Gastroesophageal sphincter (tissue), 3 donors: ENCODE measurements at regions not wholly inside any gene's neighbourhood (a gene's known extent, or its start where the extent isn't known, plus 50 kb on each side); places are given as distances from the start of the nearest gene placed in this dataset.

Source experiments
- EP300 ChIP-seq: sonication (generic); formaldehyde crosslinking; IDR thresholded peaks from one replicate; pipeline ENCODE4 v1.6.1; 2017; ENCODE audit warnings: antibody characterized with exemption, mild to moderate bottlenecking
- POLR2A ChIP-seq, 2 donors: fragments of 450-650 bp; IDR thresholded peaks; one replicate each; pipeline ENCODE4 v1.6.1; 2017; ENCODE audit warnings: antibody characterized with exemption in 2 of 2, mild to moderate bottlenecking in 2 of 2, moderate library complexity in 1 of 2
- POLR2AphosphoS5 ChIP-seq: sonication (generic); formaldehyde crosslinking; IDR thresholded peaks from one replicate; pipeline ENCODE4 v1.6.1; 2017; ENCODE audit warnings: antibody characterized with exemption
- TF ChIP-seq, protein P1 (sequence below), 4 experiments: fragments of 200-600 bp in 2 of 4; fragments of 450-650 bp in 2 of 4; sonication (generic) in 1 of 4; IDR thresholded peaks; one replicate each; pipeline ENCODE4 v1.5.1; 2017 to 2019; ENCODE audit warnings: antibody characterized with exemption in 4 of 4, mild to moderate bottlenecking in 2 of 4, moderate library complexity in 2 of 4

DNA sequence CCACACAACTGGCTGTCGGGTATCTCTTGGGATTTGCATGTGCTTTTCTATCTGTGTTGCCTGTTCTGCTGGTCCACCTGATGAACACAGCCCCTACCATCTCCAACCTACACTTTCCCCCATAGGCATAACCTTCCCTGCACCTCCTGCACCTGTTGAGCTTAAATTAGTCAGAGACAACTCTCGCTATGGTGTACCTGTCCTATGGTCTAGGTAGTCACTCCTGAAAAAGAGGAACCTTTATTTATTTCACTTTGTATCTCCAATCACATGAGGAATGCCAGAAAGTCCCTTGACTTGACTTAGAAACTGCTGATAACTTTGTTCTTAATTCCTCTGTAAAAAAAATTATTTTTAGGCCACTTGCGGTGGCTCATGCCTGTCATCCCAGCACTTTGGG is 338.1 kb downstream of the DHRSX start:
- TF ChIP-seq, protein P1, sequence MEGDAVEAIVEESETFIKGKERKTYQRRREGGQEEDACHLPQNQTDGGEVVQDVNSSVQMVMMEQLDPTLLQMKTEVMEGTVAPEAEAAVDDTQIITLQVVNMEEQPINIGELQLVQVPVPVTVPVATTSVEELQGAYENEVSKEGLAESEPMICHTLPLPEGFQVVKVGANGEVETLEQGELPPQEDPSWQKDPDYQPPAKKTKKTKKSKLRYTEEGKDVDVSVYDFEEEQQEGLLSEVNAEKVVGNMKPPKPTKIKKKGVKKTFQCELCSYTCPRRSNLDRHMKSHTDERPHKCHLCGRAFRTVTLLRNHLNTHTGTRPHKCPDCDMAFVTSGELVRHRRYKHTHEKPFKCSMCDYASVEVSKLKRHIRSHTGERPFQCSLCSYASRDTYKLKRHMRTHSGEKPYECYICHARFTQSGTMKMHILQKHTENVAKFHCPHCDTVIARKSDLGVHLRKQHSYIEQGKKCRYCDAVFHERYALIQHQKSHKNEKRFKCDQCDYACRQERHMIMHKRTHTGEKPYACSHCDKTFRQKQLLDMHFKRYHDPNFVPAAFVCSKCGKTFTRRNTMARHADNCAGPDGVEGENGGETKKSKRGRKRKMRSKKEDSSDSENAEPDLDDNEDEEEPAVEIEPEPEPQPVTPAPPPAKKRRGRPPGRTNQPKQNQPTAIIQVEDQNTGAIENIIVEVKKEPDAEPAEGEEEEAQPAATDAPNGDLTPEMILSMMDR (IDR thresholded peaks at IDR 0.05), result no peak
- TF ChIP-seq EP300, result no peak
- TF ChIP-seq POLR2A (IDR thresholded peaks at IDR 0.05), result no peak
- TF ChIP-seq POLR2AphosphoS5, result no peak
